Progenitor cell of endocrine pancreas (in vitro differentiated cells): ENCODE measurements at regions not wholly inside any gene's neighbourhood (a gene's known extent, or its start where the extent isn't known, plus 50 kb on each side); places are given as distances from the start of the nearest gene placed in this dataset.

Experiments
- DNase-seq: peaks from one replicate; pipeline ENCODE4 v3.0.0; 2021; ENCODE audit warnings: low spot score; ENCODE audit not compliant: unreplicated experiment
- H3K27ac Mint-ChIP-seq: 2 replicates; pipeline ENCODE4 v1.8.0; 2021; ENCODE audit warnings: mild to moderate bottlenecking, moderate library complexity, mixed read lengths
- H3K27me3 Mint-ChIP-seq: 2 replicates; pipeline ENCODE4 v1.8.0; 2021; ENCODE audit warnings: mixed read lengths
- H3K36me3 Mint-ChIP-seq: 2 replicates; pipeline ENCODE4 v1.8.0; 2022; ENCODE audit warnings: mixed read lengths; ENCODE audit not compliant: insufficient read depth
- H3K4me1 Mint-ChIP-seq: 2 replicates; pipeline ENCODE4 v1.8.0; 2021; ENCODE audit warnings: low read depth, mixed read lengths
- H3K4me3 Mint-ChIP-seq: 2 replicates; pipeline ENCODE4 v1.8.0; 2021; ENCODE audit warnings: low read depth, mild to moderate bottlenecking, moderate library complexity, mixed read lengths
- H3K9me3 Mint-ChIP-seq: 2 replicates; pipeline ENCODE4 v1.8.0; 2021; ENCODE audit warnings: low read depth, mixed read lengths
- TF ChIP-seq, protein P1 (sequence below): fragments of 200-600 bp; sonication (generic); IDR thresholded peaks from one replicate; pipeline ENCODE4 v1.5.0; 2021; ENCODE audit warnings: antibody characterized with exemption, mild to moderate bottlenecking; ENCODE audit not compliant: unreplicated experiment

DNA sequence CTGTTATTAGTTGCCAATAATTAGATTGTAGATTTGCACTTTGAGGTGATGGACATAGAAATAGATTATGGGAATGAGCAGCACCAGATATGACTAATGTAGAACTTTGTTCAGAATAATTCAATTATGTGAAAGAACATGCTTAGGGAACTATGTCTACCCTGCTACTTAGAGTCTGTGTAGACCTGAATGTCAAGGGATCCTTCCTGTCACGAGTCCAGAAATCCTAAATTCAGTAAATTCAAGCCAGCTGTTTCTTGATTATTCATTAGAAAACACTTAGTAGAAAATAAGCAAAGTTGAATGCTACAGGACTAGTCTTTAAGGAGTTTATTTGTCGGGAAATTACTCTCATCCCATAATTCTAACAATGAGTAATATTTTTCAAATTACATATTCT lies 887.3 kb upstream of the SEMA6A start:
- no peak overlapping the region for H3K27ac Mint-ChIP-seq
- no peaks in the 10 kb centered on the region for H3K4me1 Mint-ChIP-seq
- TF ChIP-seq, protein P1, sequence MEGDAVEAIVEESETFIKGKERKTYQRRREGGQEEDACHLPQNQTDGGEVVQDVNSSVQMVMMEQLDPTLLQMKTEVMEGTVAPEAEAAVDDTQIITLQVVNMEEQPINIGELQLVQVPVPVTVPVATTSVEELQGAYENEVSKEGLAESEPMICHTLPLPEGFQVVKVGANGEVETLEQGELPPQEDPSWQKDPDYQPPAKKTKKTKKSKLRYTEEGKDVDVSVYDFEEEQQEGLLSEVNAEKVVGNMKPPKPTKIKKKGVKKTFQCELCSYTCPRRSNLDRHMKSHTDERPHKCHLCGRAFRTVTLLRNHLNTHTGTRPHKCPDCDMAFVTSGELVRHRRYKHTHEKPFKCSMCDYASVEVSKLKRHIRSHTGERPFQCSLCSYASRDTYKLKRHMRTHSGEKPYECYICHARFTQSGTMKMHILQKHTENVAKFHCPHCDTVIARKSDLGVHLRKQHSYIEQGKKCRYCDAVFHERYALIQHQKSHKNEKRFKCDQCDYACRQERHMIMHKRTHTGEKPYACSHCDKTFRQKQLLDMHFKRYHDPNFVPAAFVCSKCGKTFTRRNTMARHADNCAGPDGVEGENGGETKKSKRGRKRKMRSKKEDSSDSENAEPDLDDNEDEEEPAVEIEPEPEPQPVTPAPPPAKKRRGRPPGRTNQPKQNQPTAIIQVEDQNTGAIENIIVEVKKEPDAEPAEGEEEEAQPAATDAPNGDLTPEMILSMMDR, result no peak
- DNase-seq, result no peak
- no peaks in the 10 kb centered on the region for H3K9me3 Mint-ChIP-seq
- no peaks in the 10 kb centered on the region for H3K36me3 Mint-ChIP-seq
- H3K27me3 Mint-ChIP-seq, result no peaks in the 10 kb centered on the region
- no peak overlapping the region for H3K4me3 Mint-ChIP-seq

DNA sequence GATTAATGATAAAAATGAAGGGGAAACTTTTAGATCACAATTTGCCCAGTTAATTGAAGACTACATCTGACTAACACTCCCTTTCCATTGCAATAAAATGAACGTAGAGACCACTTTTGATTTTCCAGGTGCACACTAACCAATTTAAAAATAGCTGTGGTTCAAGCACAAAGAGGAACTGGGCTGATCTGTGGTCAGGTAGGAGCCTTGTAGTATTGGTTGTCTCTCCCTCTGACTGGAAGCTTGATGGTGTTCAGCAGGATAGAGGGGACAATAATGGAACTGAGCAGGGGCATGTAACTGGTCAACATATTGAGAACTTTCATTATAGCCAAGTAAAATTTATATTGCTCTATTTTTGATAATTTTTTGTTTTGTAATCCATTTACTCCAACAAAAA lies 886.8 kb upstream of the SEMA6A start:
- Mint-ChIP-seq H3K4me1 (no peaks in the 10 kb centered on the region), H3K27me3 (no peaks in the 10 kb centered on the region), H3K9me3 (no peaks in the 10 kb centered on the region), H3K4me3 (no peak overlapping the region), H3K36me3 (no peaks in the 10 kb centered on the region), H3K27ac (no peak overlapping the region)
- TF ChIP-seq, protein P1, result no peak
- DNase-seq, result no peak

DNA sequence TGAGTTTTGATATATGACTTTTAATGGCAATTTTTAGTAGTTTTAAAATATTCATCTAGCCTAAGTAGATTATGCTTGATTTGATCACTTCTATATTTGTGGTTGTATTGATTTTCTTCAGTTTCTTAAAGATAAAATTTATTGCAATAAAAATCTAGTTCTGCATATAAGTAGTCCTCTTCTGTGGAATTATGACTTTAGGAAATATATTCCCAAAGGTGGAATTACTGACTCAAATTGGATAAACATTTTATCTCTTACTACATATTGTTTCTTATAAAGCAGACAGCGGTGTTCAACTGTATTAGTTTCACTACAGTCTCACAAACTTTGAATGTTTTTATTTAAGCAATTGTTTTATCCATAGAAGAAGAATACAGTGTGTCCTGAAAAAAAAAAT lies 883.0 kb upstream of the SEMA6A start:
- no peak overlapping the region for H3K27ac Mint-ChIP-seq
- H3K36me3 Mint-ChIP-seq, result no peaks in the 10 kb centered on the region
- no peaks in the 10 kb centered on the region for H3K4me1 Mint-ChIP-seq
- no peaks in the 10 kb centered on the region for H3K9me3 Mint-ChIP-seq
- no peak overlapping the region for H3K4me3 Mint-ChIP-seq
- no peak for DNase-seq
- TF ChIP-seq, protein P1, result no peak
- no peaks in the 10 kb centered on the region for H3K27me3 Mint-ChIP-seq

DNA sequence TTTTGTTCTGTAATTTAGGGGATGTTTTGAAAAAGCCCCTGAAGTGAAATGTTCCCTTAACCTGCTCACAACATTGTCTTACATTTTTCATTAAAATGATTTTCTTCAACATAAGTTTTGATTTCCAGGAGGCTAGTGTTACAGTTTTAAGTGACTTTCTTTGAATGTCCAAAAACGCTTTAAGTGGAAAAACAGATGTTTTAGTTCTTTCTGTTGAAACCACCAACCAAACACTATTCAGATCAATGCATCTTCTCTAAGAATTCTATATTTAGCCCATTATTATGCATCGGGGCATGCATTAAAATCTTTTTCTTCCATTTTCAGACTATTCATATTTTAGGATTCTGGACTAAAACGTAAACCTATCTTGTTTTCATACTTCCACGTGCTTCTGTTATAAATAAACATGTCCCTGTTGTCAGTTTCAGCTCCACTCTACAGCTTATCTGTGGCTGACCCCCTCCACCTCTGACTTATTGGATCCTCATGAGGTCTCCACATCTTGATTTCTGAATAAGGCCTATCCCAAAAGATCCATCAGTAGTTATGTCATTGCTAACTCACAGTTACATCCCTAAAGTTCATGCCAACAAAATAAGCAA lies 882.3 kb upstream of the SEMA6A start:
- Mint-ChIP-seq H3K27me3 (no peaks in the 10 kb centered on the region), H3K27ac (no peak overlapping the region), H3K36me3 (no peaks in the 10 kb centered on the region), H3K9me3 (no peaks in the 10 kb centered on the region), H3K4me1 (no peaks in the 10 kb centered on the region), H3K4me3 (no peak overlapping the region)
- TF ChIP-seq, protein P1, result no peak
- DNase-seq, result no peak

DNA sequence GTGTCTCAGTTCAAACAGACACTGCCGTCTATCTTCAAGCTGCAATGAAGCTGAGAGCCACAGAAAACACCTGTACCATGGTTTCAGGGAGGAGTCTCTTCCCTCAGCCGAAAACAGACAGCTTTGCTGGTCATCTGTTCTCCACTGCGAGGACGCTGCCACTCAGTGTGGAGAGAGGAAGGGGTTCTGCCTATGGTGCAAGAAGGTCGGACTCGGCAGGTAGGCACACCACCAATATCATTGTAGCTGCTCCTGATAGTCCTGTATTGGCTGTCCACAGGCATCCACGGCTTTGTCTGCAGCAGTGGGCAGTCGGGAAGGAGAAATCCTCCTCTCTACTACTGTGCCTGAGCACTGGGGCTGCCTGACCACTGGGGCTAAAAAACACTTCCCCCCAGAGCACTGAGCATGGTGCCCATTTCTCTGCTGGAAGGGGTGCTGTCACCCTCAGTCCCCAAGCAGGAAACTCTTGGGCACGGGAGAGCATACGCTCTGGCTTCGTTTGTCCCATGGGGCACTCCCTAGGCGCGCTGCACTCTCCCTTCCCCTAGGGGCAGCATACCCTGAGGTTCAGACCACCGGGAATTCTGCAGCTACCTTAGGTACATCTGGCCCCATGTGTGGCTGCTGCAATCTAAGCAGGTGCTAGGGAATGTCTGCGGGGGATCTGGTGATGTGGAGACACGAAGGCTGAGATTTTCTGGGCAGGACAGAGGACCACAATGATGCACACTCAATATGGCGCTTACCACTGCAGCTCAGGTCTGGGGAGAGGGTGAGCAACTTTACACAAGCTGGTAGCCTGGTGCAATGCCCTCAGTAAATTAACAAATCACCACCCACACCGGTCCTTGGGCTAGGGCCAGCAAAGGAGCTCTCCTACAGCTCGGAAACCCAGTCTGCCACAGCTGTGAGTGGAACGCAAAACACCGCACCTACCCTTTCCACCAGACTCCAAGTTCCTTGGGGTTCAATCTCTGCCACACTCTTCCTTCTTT lies 880.9 kb upstream of the SEMA6A start:
- TF ChIP-seq, protein P1, result peak; percentile 62
- Mint-ChIP-seq H3K4me1 (no peaks in the 10 kb centered on the region), H3K27me3 (no peaks in the 10 kb centered on the region), H3K9me3 (no peaks in the 10 kb centered on the region), H3K27ac (peak overlapping the region; percentile 53), H3K36me3 (no peaks in the 10 kb centered on the region), H3K4me3 (peak overlapping the region; percentile 84)
- peak; percentile 21 for DNase-seq
